GM23338 (cell line): ENCODE measurements at regions not wholly inside any gene's neighbourhood (a gene's known extent, or its start where the extent isn't known, plus 50 kb on each side); places are given as distances from the start of the nearest gene placed in this dataset.

Experiments
- CTCF ChIP-seq, 2 experiments: fragments of 200-600 bp in 1 of 2; sonication (generic) in 1 of 2; conservative IDR thresholded peaks; 2 replicates each; pipeline versions ENCODE4 v1.5.1 to v1.6.1; 2016 to 2017; ENCODE audit warnings: antibody characterized with exemption in 2 of 2, low read depth in 2 of 2, mild to moderate bottlenecking in 2 of 2, moderate library complexity in 1 of 2
- POLR2AphosphoS5 ChIP-seq: IDR thresholded peaks from 2 replicates; pipeline ENCODE4 v1.6.1; 2016; ENCODE audit warnings: antibody characterized with exemption, low read depth
- STAT1 ChIP-seq: IDR thresholded peaks from one replicate; pipeline ENCODE4 v1.6.1; 2016; ENCODE audit warnings: antibody characterized with exemption; ENCODE audit not compliant: unreplicated experiment
- ZNF331 ChIP-seq: fragments of 250-450 bp; sonication (Bioruptor Pico); IDR thresholded peaks from 2 replicates; pipeline ENCODE4 v1.5.0; 2020; ENCODE audit warnings: low read depth, mild to moderate bottlenecking, moderate library complexity

GRCh38 chr4:160283081-160283480 is 1180.2 kb downstream of the RAPGEF2 start:
- TF ChIP-seq POLR2AphosphoS5 (no peak), CTCF (conservative IDR thresholded peaks at IDR 0.05; ENCODE audit: low read depth in 2 of 2) (no peak), ZNF331 (CRISPR knock-in tag) (no peak), STAT1 (no peak)
